HG03066 (cell line): ENCODE measurements at regions not wholly inside any gene's neighbourhood (a gene's known extent, or its start where the extent isn't known, plus 50 kb on each side); places are given as distances from the start of the nearest gene placed in this dataset.

Experiments used
- ATAC-seq: cut with Tn5 transposase; IDR thresholded peaks from one replicate; pipeline ENCODE4 v1.9.1; 2021; ENCODE audit warnings: low read depth; ENCODE audit not compliant: unreplicated experiment

GRCh38 chr20:57892471-57892870, 182.7 kb upstream of the PMEPA1 start:
- ATAC-seq = no peak

GRCh38 chr20:57891014-57891413, 181.2 kb upstream of the PMEPA1 start:
- no peak for ATAC-seq

- no peak for ATAC-seq
Measured at GRCh38 chr20:57890202-57890800, 180.5 kb upstream of the PMEPA1 start.

- no peak for ATAC-seq
Measured at GRCh38 chr20:57888591-57888990, 178.8 kb upstream of the PMEPA1 start.

GRCh38 chr20:57884956-57885355, 175.1 kb upstream of the PMEPA1 start:
- no peak for ATAC-seq

GRCh38 chr20:57883761-57884160, 173.9 kb upstream of the PMEPA1 start:
- no peak for ATAC-seq

- ATAC-seq = no peak
Measured at GRCh38 chr20:57883224-57883623, 173.4 kb upstream of the PMEPA1 start.

- no peak for ATAC-seq
Measured at GRCh38 chr20:57882451-57883161, 172.8 kb upstream of the PMEPA1 start.

GRCh38 chr20:57881466-57882385, 171.9 kb upstream of the PMEPA1 start:
- no peak for ATAC-seq

- no peak for ATAC-seq
Measured at GRCh38 chr20:57880571-57880892, 170.7 kb upstream of the PMEPA1 start.

- no peak for ATAC-seq
Measured at GRCh38 chr20:57879779-57880570, 170.2 kb upstream of the PMEPA1 start.

- ATAC-seq = no peak
Measured at GRCh38 chr20:57879437-57879778, 169.6 kb upstream of the PMEPA1 start.

- ATAC-seq = no peak
Measured at GRCh38 chr20:57878786-57879424, 169.1 kb upstream of the PMEPA1 start.

GRCh38 chr20:57877995-57878394, 168.2 kb upstream of the PMEPA1 start:
- no peak for ATAC-seq

GRCh38 chr20:57877131-57877824, 167.5 kb upstream of the PMEPA1 start:
- ATAC-seq = no peak

GRCh38 chr20:57876163-57876562, 166.3 kb upstream of the PMEPA1 start:
- no peak for ATAC-seq

- no peak for ATAC-seq
Measured at GRCh38 chr20:57874141-57874540, 164.3 kb upstream of the PMEPA1 start.

GRCh38 chr20:57872816-57873409, 163.1 kb upstream of the PMEPA1 start:
- ATAC-seq = no peak

GRCh38 chr20:57871237-57871632, 161.4 kb upstream of the PMEPA1 start:
- ATAC-seq = no peak
